Smooth muscle cell (in vitro differentiated cells): ENCODE measurements at regions not wholly inside any gene's neighbourhood (a gene's known extent, or its start where the extent isn't known, plus 50 kb on each side); places are given as distances from the start of the nearest gene placed in this dataset.

Experiments
- DNase-seq: peaks from one replicate; lab custom pipeline; 2025; ENCODE audit not compliant: unreplicated experiment; lab: John Stamatoyannopoulos, UW
- H2AFZ ChIP-seq: fragments of 200-600 bp; sonication (generic); 2 replicates; pipeline ENCODE4 v1.6.0; 2016; ENCODE audit warnings: antibody characterized with exemption, low read depth, mild to moderate bottlenecking
- H3F3A ChIP-seq: fragments of 200-600 bp; sonication (generic); 2 replicates; pipeline ENCODE4 v1.6.0; 2017; ENCODE audit warnings: antibody characterized with exemption, low read depth
- H3K27ac ChIP-seq: fragments of 200-600 bp; sonication (generic); 2 replicates; pipeline ENCODE4 v1.5.1; 2016; ENCODE audit warnings: low read depth, mild to moderate bottlenecking
- H3K27me3 ChIP-seq: fragments of 200-600 bp; sonication (generic); 2 replicates; pipeline ENCODE4 v1.6.1; 2016; ENCODE audit warnings: low read depth, mild to moderate bottlenecking
- H3K36me3 ChIP-seq: fragments of 200-600 bp; sonication (generic); 2 replicates; pipeline ENCODE4 v1.5.1; 2016; ENCODE audit warnings: low read depth
- H3K4me1 ChIP-seq: fragments of 200-600 bp; sonication (generic); 2 replicates; pipeline ENCODE4 v1.5.1; 2016; ENCODE audit warnings: low read depth
- H3K4me2 ChIP-seq: fragments of 200-600 bp; sonication (generic); 2 replicates; pipeline ENCODE4 v1.6.0; 2016; ENCODE audit warnings: mild to moderate bottlenecking
- H3K4me3 ChIP-seq: fragments of 200-600 bp; sonication (generic); 2 replicates; pipeline ENCODE4 v1.5.1; 2016; ENCODE audit warnings: mild to moderate bottlenecking
- H3K79me2 ChIP-seq: fragments of 200-600 bp; sonication (generic); 2 replicates; pipeline ENCODE4 v1.6.0; 2016; ENCODE audit warnings: low read depth, mild to moderate bottlenecking
- H3K9ac ChIP-seq: fragments of 200-600 bp; sonication (generic); 2 replicates; pipeline ENCODE4 v1.6.0; 2016; ENCODE audit warnings: low read depth
- H3K9me3 ChIP-seq: fragments of 200-600 bp; sonication (generic); replicated peaks from 2 replicates; pipeline ENCODE4 v1.5.1; 2016; ENCODE audit warnings: low read depth
- H4K20me1 ChIP-seq: fragments of 200-600 bp; sonication (generic); 2 replicates; pipeline ENCODE4 v1.6.0; 2016; ENCODE audit warnings: low read depth
- WGBS: methylation state at CpG from one replicate; pipeline ENCODE4 v1.1.7; 2016; ENCODE audit warnings: low lambda C conversion rate; 5-methylcytosine and 5-hydroxymethylcytosine counted together
- TF ChIP-seq, protein P1 (sequence below): fragments of 200-600 bp; sonication (generic); IDR thresholded peaks from 2 replicates; pipeline ENCODE4 v1.5.1; 2017; ENCODE audit warnings: borderline replicate concordance, mild to moderate bottlenecking, antibody characterized with exemption; ENCODE audit not compliant: insufficient read depth, poor library complexity, severe bottlenecking

- DNase-seq, result no peak
- H4K20me1 ChIP-seq, result no peaks in the 10 kb centered on the region
These were observed 276.8 kb upstream of the HDAC4 start for GRCh38 chr2:239677453-239678185.

GRCh38 chr2:239676716-239677452, 276.1 kb upstream of the HDAC4 start:
- Histone ChIP-seq H3K4me2 (no peak overlapping the region), H3K9ac (no peak overlapping the region), H3K27ac (no peak overlapping the region), H4K20me1 (no peaks in the 10 kb centered on the region), H3K9me3 (no peaks in the 10 kb centered on the region), H3K79me2 (no peaks in the 10 kb centered on the region), H3K36me3 (no peaks in the 10 kb centered on the region), H3K27me3 (peaks cover 5% of the 10 kb centered on the region), H3K4me1 (no peaks in the 10 kb centered on the region), H3K4me3 (no peak overlapping the region), H3F3A (no peaks in the 10 kb centered on the region), H2AFZ (no peak overlapping the region)
- WGBS, result 91% methylated on average over 19 of the region's 19 CpGs
- DNase-seq, result no peak
- TF ChIP-seq, protein P1, sequence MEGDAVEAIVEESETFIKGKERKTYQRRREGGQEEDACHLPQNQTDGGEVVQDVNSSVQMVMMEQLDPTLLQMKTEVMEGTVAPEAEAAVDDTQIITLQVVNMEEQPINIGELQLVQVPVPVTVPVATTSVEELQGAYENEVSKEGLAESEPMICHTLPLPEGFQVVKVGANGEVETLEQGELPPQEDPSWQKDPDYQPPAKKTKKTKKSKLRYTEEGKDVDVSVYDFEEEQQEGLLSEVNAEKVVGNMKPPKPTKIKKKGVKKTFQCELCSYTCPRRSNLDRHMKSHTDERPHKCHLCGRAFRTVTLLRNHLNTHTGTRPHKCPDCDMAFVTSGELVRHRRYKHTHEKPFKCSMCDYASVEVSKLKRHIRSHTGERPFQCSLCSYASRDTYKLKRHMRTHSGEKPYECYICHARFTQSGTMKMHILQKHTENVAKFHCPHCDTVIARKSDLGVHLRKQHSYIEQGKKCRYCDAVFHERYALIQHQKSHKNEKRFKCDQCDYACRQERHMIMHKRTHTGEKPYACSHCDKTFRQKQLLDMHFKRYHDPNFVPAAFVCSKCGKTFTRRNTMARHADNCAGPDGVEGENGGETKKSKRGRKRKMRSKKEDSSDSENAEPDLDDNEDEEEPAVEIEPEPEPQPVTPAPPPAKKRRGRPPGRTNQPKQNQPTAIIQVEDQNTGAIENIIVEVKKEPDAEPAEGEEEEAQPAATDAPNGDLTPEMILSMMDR, result no peak

More at GRCh38 chr2:239677453-239678185, 276.8 kb upstream of the HDAC4 start:
- Histone ChIP-seq H3F3A (no peaks in the 10 kb centered on the region), H3K9ac (no peak overlapping the region), H3K36me3 (no peaks in the 10 kb centered on the region), H3K4me3 (no peak overlapping the region), H3K9me3 (no peaks in the 10 kb centered on the region), H3K4me1 (no peaks in the 10 kb centered on the region), H3K79me2 (no peaks in the 10 kb centered on the region), H3K27ac (no peak overlapping the region), H3K27me3 (peaks cover 5% of the 10 kb centered on the region), H3K4me2 (no peak overlapping the region), H2AFZ (no peak overlapping the region)
- TF ChIP-seq, protein P1, result no peak
- 96% methylated on average over 17 of the region's 21 CpGs for WGBS

DNA sequence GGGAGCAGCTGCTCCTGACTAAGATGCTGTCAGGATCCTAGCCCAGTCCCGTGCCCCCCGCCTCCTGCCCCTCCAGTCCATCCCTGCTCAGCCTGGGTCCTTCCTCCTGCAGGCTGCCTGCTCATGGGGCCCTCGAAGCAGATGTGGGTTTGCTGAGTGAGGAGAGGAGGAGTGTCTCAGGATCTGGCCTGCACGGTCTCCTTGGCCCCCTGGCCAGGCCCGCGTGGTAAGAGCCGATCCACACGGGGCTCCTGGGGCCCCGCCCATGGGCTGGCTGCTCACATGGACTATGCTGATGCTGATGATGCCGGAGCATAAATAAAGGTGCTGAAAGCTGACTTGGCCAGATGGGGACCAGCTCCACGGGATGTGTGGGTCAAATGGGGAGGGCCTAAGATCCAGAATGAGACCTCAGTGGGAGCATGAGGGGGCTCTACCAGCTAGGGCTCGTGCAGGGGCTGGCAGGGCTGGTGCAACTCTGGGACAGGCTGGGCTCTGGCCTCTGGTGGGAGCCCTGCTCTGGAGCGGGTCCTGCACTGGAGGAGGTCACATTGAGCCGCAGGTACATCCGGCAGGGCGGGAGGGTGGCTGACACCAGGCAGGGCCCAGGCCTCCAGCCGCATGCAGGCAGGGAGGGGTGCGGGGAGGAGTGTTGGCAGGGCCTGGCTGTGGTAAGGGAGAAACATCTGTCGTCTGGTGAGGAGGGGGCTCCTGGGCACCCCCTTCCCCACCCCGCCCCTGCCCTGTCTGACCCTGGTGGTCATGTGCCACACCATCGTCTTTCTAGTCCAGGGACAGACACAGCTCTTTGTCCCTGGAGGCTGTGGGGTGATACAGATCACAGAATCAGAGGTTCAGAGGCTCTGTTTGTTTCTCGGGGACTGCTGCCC, 275.3 kb upstream of the HDAC4 start:
- 90% methylated on average over 22 of the region's 22 CpGs for WGBS
- TF ChIP-seq, protein P1, result no peak
- no peaks in the 10 kb centered on the region for H4K20me1 ChIP-seq
- no peak overlapping the region for H3K9ac ChIP-seq
- no peaks in the 10 kb centered on the region for H3K9me3 ChIP-seq
- no peaks in the 10 kb centered on the region for H3F3A ChIP-seq
- H3K4me2 ChIP-seq, result no peak overlapping the region
- H3K36me3 ChIP-seq, result no peaks in the 10 kb centered on the region
- no peak overlapping the region for H3K27ac ChIP-seq
- H3K4me1 ChIP-seq, result no peaks in the 10 kb centered on the region
- H3K4me3 ChIP-seq, result no peak overlapping the region
- H2AFZ ChIP-seq, result no peak overlapping the region
- DNase-seq, result no peak
- H3K27me3 ChIP-seq, result peaks cover 4% of the 10 kb centered on the region
- no peaks in the 10 kb centered on the region for H3K79me2 ChIP-seq
